ENCODE measurements at regions not wholly inside any gene's neighbourhood (a gene's known extent, or its start where the extent isn't known, plus 50 kb on each side); places are given as distances from the start of the nearest gene placed in this dataset.

GRCh38 chr5:67694810-67695191 is 498.2 kb upstream of the CD180 start:
- Histone ChIP-seq H3K4me3 (no peak overlapping the region), H3K9me3 (replicated peaks; ENCODE audit: control insufficient read depth, insufficient read depth, low read length) (no peaks in the 10 kb centered on the region), H3K27ac (ENCODE audit: control insufficient read depth, insufficient read depth) (no peak overlapping the region), H3K4me2 (ENCODE audit: control insufficient read depth, insufficient read depth) (no peak overlapping the region), H3K9ac (ENCODE audit: control insufficient read depth, insufficient read depth, low read length) (no peak overlapping the region), H3K27me3 (replicated peaks in 1 of 2; ENCODE audit: control insufficient read depth in 2 of 2, insufficient read depth in 2 of 2, low read length in 1 of 2) (no peaks in the 10 kb centered on the region), H3K4me1 (ENCODE audit: control insufficient read depth, insufficient read depth, low read length) (no peaks in the 10 kb centered on the region), H4K20me1 (ENCODE audit: control insufficient read depth, insufficient read depth) (no peaks in the 10 kb centered on the region), H3K36me3 (ENCODE audit: control insufficient read depth in 2 of 2, insufficient read depth in 2 of 2, low read length in 1 of 2) (no peaks in the 10 kb centered on the region), H2AFZ (ENCODE audit: control insufficient read depth, low read depth, low read length) (no peak overlapping the region), H3K79me2 (ENCODE audit: control insufficient read depth, insufficient read depth, low read length) (no peaks in the 10 kb centered on the region)
- ChIA-PET SMC1A (ENCODE audit: uncharacterized antibody, unreplicated experiment) (no interaction called here), CTCF (no interaction called here), RAD21 (ENCODE audit: unreplicated experiment) (no interaction called here), POLR2A (no interaction called here)
- DNase-seq (ENCODE audit: low read depth, low spot score) (no peak), FAIRE-seq (no peak), ATAC-seq (no peak)
- TF ChIP-seq SKIL (IDR thresholded peaks at IDR 0.05; ENCODE audit: low read depth, poor library complexity, severe bottlenecking) = no peak
- TF ChIP-seq NFYA (IDR thresholded peaks at IDR 0.05; ENCODE audit: borderline replicate concordance, low read depth, low read length) = no peak
- no peak for TF ChIP-seq SIN3A (IDR thresholded peaks at IDR 0.05; ENCODE audit: low read depth, low read length)
- TF ChIP-seq SPI1 (IDR thresholded peaks at IDR 0.05; ENCODE audit: borderline replicate concordance, insufficient read depth, low read depth, low read length) = no peak
- TF ChIP-seq RUNX3 (IDR thresholded peaks at IDR 0.05; ENCODE audit: low read length) = no peak
- intact Hi-C loops (cut with micrococcal nuclease; ENCODE audit: unreplicated experiment) (no loop called here), in situ Hi-C loops (cut with MboI) (no loop called here)
- BruUV-seq (replicated peaks) = no TSS peak
- WGBS (ENCODE audit: insufficient coverage, insufficient replicate concordance, low lambda C conversion rate, missing lambda C conversion rate) = 21% methylated on average over 3 of the region's 3 CpGs
